Neural crest cell (in vitro differentiated cells): ENCODE measurements at regions not wholly inside any gene's neighbourhood (a gene's known extent, or its start where the extent isn't known, plus 50 kb on each side); places are given as distances from the start of the nearest gene placed in this dataset.

Experiments
- DNase-seq: peaks from one replicate; pipeline ENCODE4 v3.0.0; 2021; ENCODE audit warnings: low read depth, mixed read lengths, low spot score
- H3K27ac Mint-ChIP-seq: one replicate; pipeline ENCODE4 v1.8.0; 2021; ENCODE audit warnings: mild to moderate bottlenecking, mixed read lengths; ENCODE audit not compliant: unreplicated experiment
- H3K27me3 Mint-ChIP-seq: 2 replicates; pipeline ENCODE4 v1.8.0; 2021; ENCODE audit warnings: low read depth, mild to moderate bottlenecking, mixed read lengths
- H3K36me3 Mint-ChIP-seq: 2 replicates; pipeline ENCODE4 v1.8.0; 2021; ENCODE audit warnings: low read depth, mild to moderate bottlenecking, mixed read lengths
- H3K4me1 Mint-ChIP-seq: 2 replicates; pipeline ENCODE4 v1.8.0; 2021; ENCODE audit warnings: mixed read lengths
- H3K4me3 Mint-ChIP-seq: one replicate; pipeline ENCODE4 v1.8.0; 2021; ENCODE audit warnings: mild to moderate bottlenecking, mixed read lengths
- H3K9me3 Mint-ChIP-seq: 2 replicates; pipeline ENCODE4 v1.8.0; 2021; ENCODE audit warnings: mixed read lengths
- TF ChIP-seq, protein P1 (sequence below): fragments of 200-600 bp; sonication (generic); conservative IDR thresholded peaks from 2 replicates; pipeline ENCODE4 v1.5.0; 2021; ENCODE audit warnings: antibody characterized with exemption, mild to moderate bottlenecking

GRCh38 chr12:34348836-34349672 is 326.8 kb downstream of the ALG10 start:
- TF ChIP-seq, protein P1, sequence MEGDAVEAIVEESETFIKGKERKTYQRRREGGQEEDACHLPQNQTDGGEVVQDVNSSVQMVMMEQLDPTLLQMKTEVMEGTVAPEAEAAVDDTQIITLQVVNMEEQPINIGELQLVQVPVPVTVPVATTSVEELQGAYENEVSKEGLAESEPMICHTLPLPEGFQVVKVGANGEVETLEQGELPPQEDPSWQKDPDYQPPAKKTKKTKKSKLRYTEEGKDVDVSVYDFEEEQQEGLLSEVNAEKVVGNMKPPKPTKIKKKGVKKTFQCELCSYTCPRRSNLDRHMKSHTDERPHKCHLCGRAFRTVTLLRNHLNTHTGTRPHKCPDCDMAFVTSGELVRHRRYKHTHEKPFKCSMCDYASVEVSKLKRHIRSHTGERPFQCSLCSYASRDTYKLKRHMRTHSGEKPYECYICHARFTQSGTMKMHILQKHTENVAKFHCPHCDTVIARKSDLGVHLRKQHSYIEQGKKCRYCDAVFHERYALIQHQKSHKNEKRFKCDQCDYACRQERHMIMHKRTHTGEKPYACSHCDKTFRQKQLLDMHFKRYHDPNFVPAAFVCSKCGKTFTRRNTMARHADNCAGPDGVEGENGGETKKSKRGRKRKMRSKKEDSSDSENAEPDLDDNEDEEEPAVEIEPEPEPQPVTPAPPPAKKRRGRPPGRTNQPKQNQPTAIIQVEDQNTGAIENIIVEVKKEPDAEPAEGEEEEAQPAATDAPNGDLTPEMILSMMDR: no peak
- H3K4me1 Mint-ChIP-seq: no peaks in the 10 kb centered on the region
- DNase-seq: no peak
- no peak overlapping the region for H3K4me3 Mint-ChIP-seq
- H3K36me3 Mint-ChIP-seq: no peaks in the 10 kb centered on the region
- H3K27me3 Mint-ChIP-seq: no peaks in the 10 kb centered on the region
- H3K27ac Mint-ChIP-seq: no peak overlapping the region
- H3K9me3 Mint-ChIP-seq: no peaks in the 10 kb centered on the region

GRCh38 chr12:34349673-34349961 is 327.3 kb downstream of the ALG10 start:
- Mint-ChIP-seq H3K4me3 (no peak overlapping the region), H3K9me3 (no peaks in the 10 kb centered on the region), H3K36me3 (no peaks in the 10 kb centered on the region), H3K27me3 (no peaks in the 10 kb centered on the region), H3K4me1 (no peaks in the 10 kb centered on the region), H3K27ac (no peak overlapping the region)
- no peak for DNase-seq
- TF ChIP-seq, protein P1: no peak

GRCh38 chr12:34350092-34351041 is 328.1 kb downstream of the ALG10 start:
- Mint-ChIP-seq H3K36me3 (no peaks in the 10 kb centered on the region), H3K27me3 (no peaks in the 10 kb centered on the region), H3K9me3 (no peaks in the 10 kb centered on the region), H3K4me1 (no peaks in the 10 kb centered on the region), H3K27ac (no peak overlapping the region), H3K4me3 (no peak overlapping the region)
- no peak for DNase-seq
- TF ChIP-seq, protein P1: no peak

DNA sequence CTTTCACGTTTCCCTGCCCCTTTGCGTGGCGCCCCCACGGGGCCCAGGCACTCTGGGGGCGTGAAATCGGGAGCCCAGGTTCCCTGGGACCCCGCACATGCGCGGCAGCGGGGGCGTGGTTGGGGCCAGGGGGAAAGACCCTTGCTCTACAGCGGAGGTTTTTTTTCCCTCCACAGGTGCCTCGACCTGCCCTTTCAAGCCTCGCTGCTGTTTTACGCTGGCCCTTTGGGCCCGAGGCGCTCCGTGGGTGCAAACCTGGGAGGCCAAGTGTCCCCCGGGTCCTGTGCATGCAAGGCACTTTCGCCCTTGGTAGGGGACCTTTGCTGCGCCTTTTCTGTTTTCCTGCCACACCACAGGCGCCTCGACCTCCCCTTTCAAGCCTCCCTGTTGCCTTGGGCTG is 329.8 kb downstream of the ALG10 start:
- H3K4me3 Mint-ChIP-seq: no peak overlapping the region
- no peaks in the 10 kb centered on the region for H3K27me3 Mint-ChIP-seq
- TF ChIP-seq, protein P1: no peak
- H3K36me3 Mint-ChIP-seq: no peaks in the 10 kb centered on the region
- DNase-seq: no peak
- H3K27ac Mint-ChIP-seq: no peak overlapping the region
- H3K9me3 Mint-ChIP-seq: no peaks in the 10 kb centered on the region
- H3K4me1 Mint-ChIP-seq: no peaks in the 10 kb centered on the region

DNA sequence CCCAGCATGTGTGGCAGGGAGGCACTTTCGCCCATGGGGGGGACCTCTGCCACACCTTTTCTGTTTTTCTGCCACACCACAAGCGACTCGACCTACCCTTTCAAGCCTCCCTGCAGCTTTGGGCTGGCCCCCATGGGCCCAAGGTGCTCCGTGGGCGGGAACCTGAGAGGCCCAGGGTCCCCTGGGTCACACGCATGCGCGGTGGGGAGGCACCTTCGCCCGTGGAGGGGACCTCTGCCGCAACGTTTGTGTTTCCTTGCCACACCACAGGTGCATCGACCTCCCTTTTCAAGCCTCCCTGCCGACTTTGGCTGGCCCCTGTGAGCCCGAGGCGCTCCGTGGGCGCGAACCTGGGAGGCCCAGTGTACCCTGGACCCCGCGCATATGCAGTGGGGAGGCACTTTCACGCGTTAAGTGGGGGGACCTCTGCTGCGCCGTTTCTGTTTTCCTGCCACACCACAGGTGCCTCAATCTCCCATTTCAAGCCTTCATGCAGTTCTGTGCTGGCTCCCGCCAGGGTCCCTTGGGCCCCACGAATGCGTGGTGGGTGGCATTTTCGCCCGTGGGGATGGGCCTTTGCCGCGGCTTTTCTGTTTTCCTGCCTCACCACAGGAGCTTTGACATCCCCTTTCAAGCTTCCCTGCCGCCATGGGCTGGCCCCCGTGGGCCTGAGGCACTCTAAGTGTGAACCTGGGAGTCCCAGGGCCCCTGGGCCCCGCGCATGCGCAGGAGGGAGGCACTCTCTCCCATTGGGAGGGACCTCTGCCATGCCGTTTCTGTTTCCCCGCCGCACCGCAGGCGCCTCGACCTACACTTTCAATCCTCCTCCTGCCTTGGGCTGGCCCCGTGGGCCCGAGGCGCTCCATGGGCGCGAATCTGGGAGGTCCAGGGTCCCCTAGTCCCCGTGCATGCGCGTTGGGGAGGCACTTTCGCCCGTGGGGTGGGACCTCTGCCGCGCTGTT is 332.2 kb downstream of the ALG10 start:
- Mint-ChIP-seq H3K9me3 (no peaks in the 10 kb centered on the region), H3K27me3 (no peaks in the 10 kb centered on the region), H3K4me3 (no peak overlapping the region), H3K27ac (no peak overlapping the region), H3K36me3 (no peaks in the 10 kb centered on the region), H3K4me1 (no peaks in the 10 kb centered on the region)
- DNase-seq: no peak
- TF ChIP-seq, protein P1: no peak
